ENCODE measurements at regions not wholly inside any gene's neighbourhood (a gene's known extent, or its start where the extent isn't known, plus 50 kb on each side); places are given as distances from the start of the nearest gene placed in this dataset.

DNA sequence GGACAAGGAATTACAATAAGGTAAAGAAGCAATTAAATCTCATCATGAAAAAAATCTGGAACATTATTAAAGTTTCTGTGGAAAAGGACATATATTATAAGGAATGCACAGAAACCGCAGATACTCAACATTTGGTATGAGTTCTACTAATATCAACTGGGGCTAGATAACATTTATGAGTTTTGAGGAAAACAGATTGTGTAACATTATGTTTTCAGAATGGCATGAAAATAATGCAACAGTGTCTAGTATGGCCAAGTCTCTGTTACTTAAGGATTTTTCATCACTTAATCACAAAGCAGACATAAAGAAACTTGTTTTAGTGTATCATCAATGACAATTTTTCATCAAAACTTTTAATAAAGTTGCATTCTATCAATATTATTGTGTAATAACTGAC, 785.0 kb downstream of the GLUD2 start:
- Histone ChIP-seq H3K4me1 (replicated peaks in 1 of 2; ENCODE audit: control insufficient read depth in 2 of 2, insufficient read depth in 2 of 2, low read length in 2 of 2) (no peaks in the 10 kb centered on the region), H3K79me2 (ENCODE audit: control insufficient read depth, insufficient read depth, low read length) (no peaks in the 10 kb centered on the region), H3K27me3 (ENCODE audit: control insufficient read depth in 2 of 2, insufficient read depth in 2 of 2, low read length in 2 of 2) (no peaks in the 10 kb centered on the region), H3K27ac (ENCODE audit: extremely low read depth, low read depth, low read length) (no peak overlapping the region), H2AFZ (ENCODE audit: low read depth, low read length) (no peak overlapping the region), H3K4me3 (no peak overlapping the region), H3K9ac (ENCODE audit: insufficient read depth in 1 of 2, low read depth in 2 of 2, low read length in 2 of 2) (no peak overlapping the region), H3K36me3 (ENCODE audit: control insufficient read depth, insufficient read depth, low read length) (no peaks in the 10 kb centered on the region), H4K20me1 (replicated peaks; ENCODE audit: control insufficient read depth, insufficient read depth, low read length) (no peaks in the 10 kb centered on the region), H3K9me3 (replicated peaks; ENCODE audit: control insufficient read depth, insufficient read depth, low read depth, low read length) (no peaks in the 10 kb centered on the region), H3K4me2 (ENCODE audit: insufficient read depth, low read length) (no peak overlapping the region), H3K9me1 (ENCODE audit: control insufficient read depth, insufficient read depth, low read length) (no peaks in the 10 kb centered on the region)
- TF ChIP-seq POLR2A (conservative IDR thresholded peaks at IDR 0.05) (no peak), CEBPB (tag; IDR thresholded peaks at IDR 0.05) (0 out of 2 replicates have a peak, but pooled peaks have one; percentile 14)
- ChIA-PET CTCF (ENCODE audit: low intra/inter-chr PET ratio) (no interaction called here), POLR2A (no interaction called here)
- 0% methylated on average over 1 of the region's 1 CpG for WGBS (ENCODE audit: insufficient coverage, low coverage, missing lambda C conversion rate)
- ATAC-seq = no peak
- no peak for FAIRE-seq
- in situ Hi-C loops (cut with MboI) = no loop called here
- intact Hi-C loops (cut with micrococcal nuclease) = no loop called here
- no peak for DNase-seq (ENCODE audit: extremely low read depth in 1 of 4, low spot score in 3 of 4)
- BruUV-seq (replicated peaks) = no TSS peak

DNA sequence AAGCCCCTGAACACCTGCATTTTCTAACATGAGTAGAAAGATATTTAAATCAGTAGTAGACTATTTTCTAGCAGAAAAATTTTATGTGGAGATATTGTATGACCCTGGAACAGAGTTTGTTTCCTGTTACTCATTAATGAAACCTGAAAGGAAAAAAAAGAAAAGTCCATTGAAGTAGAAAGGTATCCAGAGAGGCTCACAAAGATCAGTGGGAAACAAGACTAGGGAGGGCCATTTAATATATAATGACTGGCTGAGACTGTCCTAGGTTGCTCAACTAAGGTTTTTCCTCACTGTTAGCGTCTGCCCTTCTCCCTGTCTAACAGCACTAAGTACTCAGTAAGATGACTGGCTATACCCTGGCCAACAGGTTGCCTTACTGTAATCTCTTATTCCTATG, 788.6 kb downstream of the GLUD2 start:
- Histone ChIP-seq H3K9me3 (replicated peaks; ENCODE audit: control insufficient read depth, insufficient read depth, low read depth, low read length) (no peaks in the 10 kb centered on the region), H3K27ac (ENCODE audit: extremely low read depth, low read depth, low read length) (no peak overlapping the region), H3K79me2 (ENCODE audit: control insufficient read depth, insufficient read depth, low read length) (no peaks in the 10 kb centered on the region), H3K4me3 (no peak overlapping the region), H3K9ac (ENCODE audit: insufficient read depth in 1 of 2, low read depth in 2 of 2, low read length in 2 of 2) (no peak overlapping the region), H3K4me1 (replicated peaks in 1 of 2; ENCODE audit: control insufficient read depth in 2 of 2, insufficient read depth in 2 of 2, low read length in 2 of 2) (no peaks in the 10 kb centered on the region), H3K27me3 (ENCODE audit: control insufficient read depth in 2 of 2, insufficient read depth in 2 of 2, low read length in 2 of 2) (no peaks in the 10 kb centered on the region), H3K36me3 (ENCODE audit: control insufficient read depth, insufficient read depth, low read length) (no peaks in the 10 kb centered on the region), H3K9me1 (ENCODE audit: control insufficient read depth, insufficient read depth, low read length) (no peaks in the 10 kb centered on the region), H4K20me1 (replicated peaks; ENCODE audit: control insufficient read depth, insufficient read depth, low read length) (no peaks in the 10 kb centered on the region), H3K4me2 (ENCODE audit: insufficient read depth, low read length) (no peak overlapping the region), H2AFZ (ENCODE audit: low read depth, low read length) (no peak overlapping the region)
- no TSS peak for BruUV-seq (replicated peaks)
- FAIRE-seq (no peak), DNase-seq (ENCODE audit: extremely low read depth in 1 of 4, low spot score in 3 of 4) (no peak), ATAC-seq (no peak)
- ChIA-PET CTCF (ENCODE audit: low intra/inter-chr PET ratio) (no interaction called here), POLR2A (no interaction called here)
- in situ Hi-C loops (cut with MboI) = no loop called here
- WGBS (ENCODE audit: insufficient coverage, low coverage, missing lambda C conversion rate) = 0% methylated on average over 1 of the region's 1 CpG
- intact Hi-C loops (cut with micrococcal nuclease) = no loop called here
- TF ChIP-seq U2AF1 (optimal IDR thresholded peaks at IDR 0.05; ENCODE audit: low read depth, low read length) = no peak
- TF ChIP-seq ZNF121 (CRISPR knock-in tag; conservative IDR thresholded peaks at IDR 0.05) = no peak
- no peak for TF ChIP-seq ZNF707 (CRISPR knock-in tag; conservative IDR thresholded peaks at IDR 0.05)
- no peak for TF ChIP-seq ZNF785 (CRISPR knock-in tag; IDR thresholded peaks at IDR 0.05)
- TF ChIP-seq SMARCE1 (IDR thresholded peaks at IDR 0.05) = no peak
- no peak for TF ChIP-seq FOXJ2 (tag; IDR thresholded peaks at IDR 0.05)
- TF ChIP-seq, protein P1, sequence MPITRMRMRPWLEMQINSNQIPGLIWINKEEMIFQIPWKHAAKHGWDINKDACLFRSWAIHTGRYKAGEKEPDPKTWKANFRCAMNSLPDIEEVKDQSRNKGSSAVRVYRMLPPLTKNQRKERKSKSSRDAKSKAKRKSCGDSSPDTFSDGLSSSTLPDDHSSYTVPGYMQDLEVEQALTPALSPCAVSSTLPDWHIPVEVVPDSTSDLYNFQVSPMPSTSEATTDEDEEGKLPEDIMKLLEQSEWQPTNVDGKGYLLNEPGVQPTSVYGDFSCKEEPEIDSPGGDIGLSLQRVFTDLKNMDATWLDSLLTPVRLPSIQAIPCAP (CRISPR knock-in tag; IDR thresholded peaks at IDR 0.05; ENCODE audit: borderline replicate concordance) = no peak
- TF ChIP-seq, protein P2, sequence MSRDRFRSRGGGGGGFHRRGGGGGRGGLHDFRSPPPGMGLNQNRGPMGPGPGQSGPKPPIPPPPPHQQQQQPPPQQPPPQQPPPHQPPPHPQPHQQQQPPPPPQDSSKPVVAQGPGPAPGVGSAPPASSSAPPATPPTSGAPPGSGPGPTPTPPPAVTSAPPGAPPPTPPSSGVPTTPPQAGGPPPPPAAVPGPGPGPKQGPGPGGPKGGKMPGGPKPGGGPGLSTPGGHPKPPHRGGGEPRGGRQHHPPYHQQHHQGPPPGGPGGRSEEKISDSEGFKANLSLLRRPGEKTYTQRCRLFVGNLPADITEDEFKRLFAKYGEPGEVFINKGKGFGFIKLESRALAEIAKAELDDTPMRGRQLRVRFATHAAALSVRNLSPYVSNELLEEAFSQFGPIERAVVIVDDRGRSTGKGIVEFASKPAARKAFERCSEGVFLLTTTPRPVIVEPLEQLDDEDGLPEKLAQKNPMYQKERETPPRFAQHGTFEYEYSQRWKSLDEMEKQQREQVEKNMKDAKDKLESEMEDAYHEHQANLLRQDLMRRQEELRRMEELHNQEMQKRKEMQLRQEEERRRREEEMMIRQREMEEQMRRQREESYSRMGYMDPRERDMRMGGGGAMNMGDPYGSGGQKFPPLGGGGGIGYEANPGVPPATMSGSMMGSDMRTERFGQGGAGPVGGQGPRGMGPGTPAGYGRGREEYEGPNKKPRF (IDR thresholded peaks at IDR 0.05; ENCODE audit: low read depth, low read length) = no peak
- TF ChIP-seq BACH1 (tag; IDR thresholded peaks at IDR 0.05) = no peak
- no peak for TF ChIP-seq ZFX (CRISPR knock-in tag; IDR thresholded peaks at IDR 0.05)
- TF ChIP-seq SMARCC2 (IDR thresholded peaks at IDR 0.05; ENCODE audit: low read depth) = no peak
- TF ChIP-seq CBX3 (IDR thresholded peaks at IDR 0.05; ENCODE audit: borderline replicate concordance in 1 of 2, low read length in 2 of 2) = no peak
- TF ChIP-seq, protein P3, sequence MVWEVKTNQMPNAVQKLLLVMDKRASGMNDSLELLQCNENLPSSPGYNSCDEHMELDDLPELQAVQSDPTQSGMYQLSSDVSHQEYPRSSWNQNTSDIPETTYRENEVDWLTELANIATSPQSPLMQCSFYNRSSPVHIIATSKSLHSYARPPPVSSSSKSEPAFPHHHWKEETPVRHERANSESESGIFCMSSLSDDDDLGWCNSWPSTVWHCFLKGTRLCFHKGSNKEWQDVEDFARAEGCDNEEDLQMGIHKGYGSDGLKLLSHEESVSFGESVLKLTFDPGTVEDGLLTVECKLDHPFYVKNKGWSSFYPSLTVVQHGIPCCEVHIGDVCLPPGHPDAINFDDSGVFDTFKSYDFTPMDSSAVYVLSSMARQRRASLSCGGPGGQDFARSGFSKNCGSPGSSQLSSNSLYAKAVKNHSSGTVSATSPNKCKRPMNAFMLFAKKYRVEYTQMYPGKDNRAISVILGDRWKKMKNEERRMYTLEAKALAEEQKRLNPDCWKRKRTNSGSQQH (CRISPR knock-in tag; IDR thresholded peaks at IDR 0.05) = no peak

Measured in K562 (cell line).